B cell (primary cell): ENCODE measurements at regions not wholly inside any gene's neighbourhood (a gene's known extent, or its start where the extent isn't known, plus 50 kb on each side); places are given as distances from the start of the nearest gene placed in this dataset.

Experiments
- ATAC-seq: fragments of 200-7000 bp; cut with Tn5 transposase; one replicate; pipeline ENCODE4 v1.10.0; 2021; ENCODE audit warnings: low read depth, mild to moderate bottlenecking, moderate number of reproducible peaks, moderate library complexity
- CTCF ChIA-PET: fragments of 350-600 bp; sonication (Branson Sonifier 250); formaldehyde crosslinking; loops from one replicate; lab custom pipeline; 2021; ENCODE audit warnings: antibody characterized with exemption, inconsistent platforms; lab: Charles Lee
- POLR2A ChIA-PET: fragments of 350-600 bp; sonication (Branson Sonifier 250); formaldehyde crosslinking; loops from one replicate; lab custom pipeline; 2021; ENCODE audit warnings: antibody characterized with exemption; lab: Charles Lee
- DNase-seq: peaks from one replicate; pipeline ENCODE4 v3.0.0; 2013
- H2AFZ ChIP-seq: 2 replicates; pipeline ENCODE4 v1.6.1; 2012; ENCODE audit warnings: mild to moderate bottlenecking, low read depth, low read length; ENCODE audit not compliant: insufficient read depth, poor library complexity, severe bottlenecking
- H3K27ac ChIP-seq, 2 donors: 1 replicate in 1 of 2; 2 replicates in 1 of 2; pipeline ENCODE4 v1.5.1; 2012 to 2013; ENCODE audit warnings: low read length in 2 of 2, mild to moderate bottlenecking in 2 of 2, moderate library complexity in 1 of 2
- H3K27me3 ChIP-seq, 4 experiments: fragments of 200-600 bp in 1 of 4; sonication (generic) in 1 of 4; replicated peaks in 1 of 4; 1 replicate in 2 of 4; 2 replicates in 2 of 4; pipeline versions ENCODE4 v1.6.1 to v1.7.0; 2013 to 2016; ENCODE audit warnings: low read length in 3 of 4, mild to moderate bottlenecking in 2 of 4, mixed read lengths in 1 of 4, moderate library complexity in 1 of 4; ENCODE audit not compliant: insufficient read depth in 4 of 4, control insufficient read depth in 3 of 4; ENCODE audit errors: control extremely low read depth in 1 of 4
- H3K36me3 ChIP-seq, 2 experiments: replicated peaks in 1 of 2; 1 replicate in 1 of 2; 2 replicates in 1 of 2; pipeline versions ENCODE4 v1.6.1 to v1.7.1; 2013; ENCODE audit warnings: low read length in 1 of 2; ENCODE audit not compliant: insufficient read depth in 2 of 2, control insufficient read depth in 1 of 2; ENCODE audit errors: control extremely low read depth in 1 of 2, extremely low read depth in 1 of 2
- H3K4me1 ChIP-seq, 2 donors: fragments of 200-600 bp in 1 of 2; sonication (generic) in 1 of 2; 1 replicate in 1 of 2; 2 replicates in 1 of 2; pipeline versions ENCODE4 v1.5.1 to v1.6.1; 2013 to 2017; ENCODE audit warnings: low read length in 2 of 2; ENCODE audit not compliant: control insufficient read depth in 2 of 2, insufficient read depth in 2 of 2
- H3K4me2 ChIP-seq: replicated peaks from 2 replicates; pipeline ENCODE3; 2012; ENCODE audit warnings: mild to moderate bottlenecking, low read depth, low read length; ENCODE audit not compliant: poor library complexity, severe bottlenecking
- H3K4me3 ChIP-seq, 5 experiments: fragments of 200-600 bp in 1 of 5; sonication (generic) in 1 of 5; 1 replicate in 3 of 5; 2 replicates in 2 of 5; pipeline versions ENCODE4 v1.5.1 to v1.7.0; 2011 to 2016; ENCODE audit warnings: low read length in 4 of 5, mild to moderate bottlenecking in 4 of 5, low read depth in 2 of 5, control low read depth in 1 of 5, moderate library complexity in 1 of 5; ENCODE audit not compliant: insufficient read depth in 1 of 5; ENCODE audit errors: control extremely low read depth in 1 of 5, extremely low read depth in 1 of 5
- H3K79me2 ChIP-seq: fragments of 200-600 bp; sonication (generic); one replicate; pipeline ENCODE4 v1.6.0; 2016; ENCODE audit warnings: low read length; ENCODE audit not compliant: control insufficient read depth, insufficient read depth
- H3K9ac ChIP-seq: fragments of 200-600 bp; sonication (generic); 2 replicates; pipeline ENCODE4 v1.6.1; 2017; ENCODE audit warnings: mild to moderate bottlenecking, low read length, moderate library complexity
- H3K9me3 ChIP-seq, 3 donors: one replicate each; pipeline versions ENCODE4 v1.6.1 to v1.7.1; 2013; ENCODE audit warnings: low read length in 2 of 3; ENCODE audit not compliant: control insufficient read depth in 2 of 3, insufficient read depth in 1 of 3; ENCODE audit errors: control extremely low read depth in 1 of 3
- H4K20me1 ChIP-seq: 2 replicates; pipeline ENCODE4 v1.6.0; 2012; ENCODE audit warnings: mild to moderate bottlenecking, low read length; ENCODE audit not compliant: insufficient read depth, control insufficient read depth, poor library complexity, severe bottlenecking
- H3K27ac Mint-ChIP-seq: one replicate; pipeline ENCODE4 v1.8.0; 2021; ENCODE audit warnings: mixed read lengths
- H3K27me3 Mint-ChIP-seq: one replicate; pipeline ENCODE4 v1.8.0; 2021; ENCODE audit warnings: mixed read lengths
- H3K4me1 Mint-ChIP-seq: one replicate; pipeline ENCODE4 v1.8.0; 2021; ENCODE audit warnings: mixed read lengths
- H3K4me3 Mint-ChIP-seq: one replicate; pipeline ENCODE4 v1.8.0; 2021; ENCODE audit warnings: mixed read lengths
- H3K9me3 Mint-ChIP-seq: one replicate; pipeline ENCODE4 v1.8.0; 2022; ENCODE audit warnings: mixed read lengths; ENCODE audit not compliant: insufficient read depth
- EZH2 ChIP-seq: IDR thresholded peaks from 2 replicates; pipeline ENCODE4 v1.6.1; 2012; ENCODE audit warnings: borderline replicate concordance, low read depth, mild to moderate bottlenecking, moderate library complexity, low read length; ENCODE audit not compliant: insufficient read depth, poor library complexity, severe bottlenecking
- WGBS: methylation state at CpG from one replicate; pipeline ENCODE4 v1.1.5; 2013; ENCODE audit warnings: missing lambda C conversion rate; ENCODE audit not compliant: insufficient coverage; 5-methylcytosine and 5-hydroxymethylcytosine counted together
- intact Hi-C: fragments of 100-400 bp; cut with micrococcal nuclease; formaldehyde crosslinking; loops from one replicate; pipeline ENCODE4 v1.10.0; 2022
- TF ChIP-seq, protein P1 (sequence below): fragments of 200-600 bp; IDR thresholded peaks from one replicate; pipeline ENCODE4 v1.8.0; 2022; ENCODE audit warnings: antibody characterized with exemption, mild to moderate bottlenecking

DNA sequence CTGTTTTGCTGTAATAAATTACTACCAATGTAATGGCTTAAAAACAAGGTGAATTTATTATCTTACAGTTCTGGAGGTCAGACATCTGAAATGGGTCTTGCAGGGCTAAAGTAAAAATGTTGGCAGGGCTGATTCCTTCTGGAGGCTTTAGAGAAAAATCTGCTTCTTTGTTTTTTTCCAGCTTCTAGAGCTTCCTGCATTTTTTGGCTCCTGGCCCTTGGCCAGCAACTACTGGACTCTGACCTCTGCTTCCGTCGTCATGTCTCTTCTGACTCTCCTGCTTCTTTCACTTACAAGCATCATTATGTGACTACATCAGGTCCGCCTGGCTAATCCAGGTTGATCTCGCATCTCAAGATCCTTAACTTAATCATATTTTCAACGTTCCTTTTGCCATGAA is 350.9 kb downstream of the S1PR1 start:
- no peaks in the 10 kb centered on the region for H3K4me1 ChIP-seq
- ATAC-seq (no peak), DNase-seq (no peak)
- H3K9ac ChIP-seq = no peak overlapping the region
- Mint-ChIP-seq H3K4me1 (no peaks in the 10 kb centered on the region), H3K27me3 (peaks cover 22% of the 10 kb centered on the region), H3K9me3 (no peaks in the 10 kb centered on the region), H3K27ac (no peak overlapping the region), H3K4me3 (no peak overlapping the region)
- POLR2A ChIA-PET = no interaction called here
- H3K36me3 ChIP-seq = no peaks in the 10 kb centered on the region
- H3K9me3 ChIP-seq = peaks cover 0 to 1% (median 0%) of the 10 kb centered on the region in 3 donors
- no peaks in the 10 kb centered on the region for H3K79me2 ChIP-seq
- H3K27me3 ChIP-seq = no peaks in the 10 kb centered on the region
- no peak for TF ChIP-seq EZH2
- TF ChIP-seq, protein P1, sequence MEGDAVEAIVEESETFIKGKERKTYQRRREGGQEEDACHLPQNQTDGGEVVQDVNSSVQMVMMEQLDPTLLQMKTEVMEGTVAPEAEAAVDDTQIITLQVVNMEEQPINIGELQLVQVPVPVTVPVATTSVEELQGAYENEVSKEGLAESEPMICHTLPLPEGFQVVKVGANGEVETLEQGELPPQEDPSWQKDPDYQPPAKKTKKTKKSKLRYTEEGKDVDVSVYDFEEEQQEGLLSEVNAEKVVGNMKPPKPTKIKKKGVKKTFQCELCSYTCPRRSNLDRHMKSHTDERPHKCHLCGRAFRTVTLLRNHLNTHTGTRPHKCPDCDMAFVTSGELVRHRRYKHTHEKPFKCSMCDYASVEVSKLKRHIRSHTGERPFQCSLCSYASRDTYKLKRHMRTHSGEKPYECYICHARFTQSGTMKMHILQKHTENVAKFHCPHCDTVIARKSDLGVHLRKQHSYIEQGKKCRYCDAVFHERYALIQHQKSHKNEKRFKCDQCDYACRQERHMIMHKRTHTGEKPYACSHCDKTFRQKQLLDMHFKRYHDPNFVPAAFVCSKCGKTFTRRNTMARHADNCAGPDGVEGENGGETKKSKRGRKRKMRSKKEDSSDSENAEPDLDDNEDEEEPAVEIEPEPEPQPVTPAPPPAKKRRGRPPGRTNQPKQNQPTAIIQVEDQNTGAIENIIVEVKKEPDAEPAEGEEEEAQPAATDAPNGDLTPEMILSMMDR = no peak
- H3K27ac ChIP-seq = no peak overlapping the region
- intact Hi-C loops = no loop called here
- no peaks in the 10 kb centered on the region for H4K20me1 ChIP-seq
- H3K4me3 ChIP-seq = no peak overlapping the region
- WGBS = 50% methylated on average over 2 of the region's 5 CpGs
- CTCF ChIA-PET = no interaction called here
- H2AFZ ChIP-seq = no peak overlapping the region
- no peak overlapping the region for H3K4me2 ChIP-seq

DNA sequence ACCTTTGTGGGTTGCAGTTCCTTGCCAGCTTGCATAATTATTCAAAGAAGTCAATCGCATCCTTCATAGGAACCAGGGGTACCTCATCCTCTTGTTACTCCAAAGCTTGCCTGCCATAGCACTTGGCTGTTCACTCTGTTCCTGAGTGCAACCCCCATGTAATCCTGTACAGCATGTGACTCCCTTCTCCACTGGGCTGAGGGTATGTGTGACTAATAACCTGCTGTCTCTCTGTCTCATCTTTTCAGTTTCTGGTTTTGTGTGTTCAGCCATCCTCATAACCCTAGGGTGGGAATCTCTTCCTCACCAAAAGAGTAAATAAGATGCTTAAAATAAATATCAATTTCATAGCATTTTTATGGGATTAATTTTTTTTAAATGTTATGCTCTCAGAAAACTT is 351.9 kb downstream of the S1PR1 start:
- no peak overlapping the region for H3K27ac ChIP-seq
- no peaks in the 10 kb centered on the region for H3K9me3 Mint-ChIP-seq
- no peaks in the 10 kb centered on the region for H3K4me1 ChIP-seq
- no peak for DNase-seq
- H3K27me3 Mint-ChIP-seq = peaks cover 14% of the 10 kb centered on the region
- no peaks in the 10 kb centered on the region for H3K36me3 ChIP-seq
- H3K27ac Mint-ChIP-seq = no peak overlapping the region
- ChIA-PET CTCF (no interaction called here), POLR2A (no interaction called here)
- 91% methylated on average over 1 of the region's 1 CpG for WGBS
- TF ChIP-seq, protein P1 = no peak
- no peak for TF ChIP-seq EZH2
- no peak overlapping the region for H3K4me3 ChIP-seq
- H3K9ac ChIP-seq = no peak overlapping the region
- no peaks in the 10 kb centered on the region for H3K4me1 Mint-ChIP-seq
- H4K20me1 ChIP-seq = no peaks in the 10 kb centered on the region
- H3K9me3 ChIP-seq = peaks cover 0 to 1% (median 0%) of the 10 kb centered on the region in 3 donors
- intact Hi-C loops = no loop called here
- H2AFZ ChIP-seq = no peak overlapping the region
- H3K4me2 ChIP-seq = no peak overlapping the region
- H3K79me2 ChIP-seq = no peaks in the 10 kb centered on the region
- H3K27me3 ChIP-seq = no peaks in the 10 kb centered on the region
- ATAC-seq = no peak
- no peak overlapping the region for H3K4me3 Mint-ChIP-seq
